H54 (cell line): ENCODE measurements at regions not wholly inside any gene's neighbourhood (a gene's known extent, or its start where the extent isn't known, plus 50 kb on each side); places are given as distances from the start of the nearest gene placed in this dataset.

ENCODE experiments used
- DNase-seq: peaks from one replicate; pipeline ENCODE4 v3.0.0; 2011; ENCODE audit warnings: low spot score, mixed read lengths; ENCODE audit not compliant: insufficient read length
- FAIRE-seq: peaks from 3 replicates; lab custom pipeline; 2011; peaks lifted over from hg19 to GRCh38; lab: Jason Lieb, UNC
- POLR2A ChIP-seq: IDR thresholded peaks from 2 replicates; pipeline ENCODE4 v1.6.1; 2011; ENCODE audit warnings: low read depth, mild to moderate bottlenecking, low read length

GRCh38 chr4:4808086-4808485, 51.4 kb upstream of the MSX1 start:
- no peak for TF ChIP-seq POLR2A
- FAIRE-seq (no peak), DNase-seq (no peak)

DNA sequence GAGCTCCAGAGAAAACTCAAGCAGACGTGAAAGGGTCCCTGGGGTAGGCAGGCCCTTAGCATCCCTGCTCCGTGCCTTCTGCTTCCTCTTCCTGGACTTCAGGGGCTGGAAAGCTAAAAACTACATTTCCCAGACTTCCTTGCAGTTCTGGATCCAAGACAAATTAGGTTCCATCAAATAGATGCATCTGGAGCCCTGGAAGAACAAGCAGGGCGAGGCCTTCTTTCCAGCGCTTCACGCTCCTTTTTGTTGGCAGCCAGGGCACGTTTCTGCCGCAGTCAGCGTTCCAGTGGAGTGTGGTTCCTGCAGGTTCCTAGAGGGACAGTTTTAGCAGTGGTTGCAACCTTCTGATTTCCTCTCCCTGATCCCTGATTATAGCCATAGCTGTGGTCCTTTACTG, 53.6 kb upstream of the MSX1 start:
- DNase-seq (no peak), FAIRE-seq (no peak)
- TF ChIP-seq POLR2A, result no peak

GRCh38 chr4:4803912-4804296, 55.6 kb upstream of the MSX1 start:
- no peak for TF ChIP-seq POLR2A
- FAIRE-seq (no peak), DNase-seq (no peak)

DNA sequence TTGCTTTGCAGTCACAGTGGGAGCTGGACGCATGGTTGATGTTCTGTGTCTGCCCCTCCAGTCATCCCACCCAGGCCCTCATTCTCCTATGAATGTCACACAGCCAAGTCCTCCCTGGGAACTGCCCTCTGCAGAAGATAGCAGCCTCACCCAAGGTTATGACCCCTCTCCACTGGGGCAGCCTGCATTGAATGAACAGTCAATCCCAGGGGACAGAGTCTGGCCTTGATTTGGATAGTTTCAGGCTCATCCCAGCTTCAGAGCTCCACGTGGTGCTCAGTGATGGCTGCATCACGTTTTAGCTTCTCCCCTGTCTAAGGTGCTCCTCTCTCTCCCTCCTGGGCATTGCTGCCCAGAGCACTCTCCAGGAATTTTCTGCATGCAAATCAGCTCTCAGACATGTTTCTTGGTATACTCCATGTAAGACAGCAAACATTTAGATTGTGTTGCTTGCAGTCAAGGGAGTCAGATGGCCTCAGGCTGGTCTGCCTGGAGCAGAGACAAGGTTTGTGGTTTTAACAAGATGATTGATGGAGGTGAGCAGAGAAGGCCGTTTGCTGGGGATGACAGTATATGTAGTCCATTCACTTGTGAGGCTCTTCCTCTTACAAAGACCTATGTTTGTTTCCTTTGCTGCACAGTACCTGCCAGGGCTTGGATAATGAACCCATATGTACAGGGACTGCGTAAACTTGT, 56.1 kb upstream of the MSX1 start:
- DNase-seq, result no peak
- TF ChIP-seq POLR2A, result no peak
- FAIRE-seq, result no peak

DNA sequence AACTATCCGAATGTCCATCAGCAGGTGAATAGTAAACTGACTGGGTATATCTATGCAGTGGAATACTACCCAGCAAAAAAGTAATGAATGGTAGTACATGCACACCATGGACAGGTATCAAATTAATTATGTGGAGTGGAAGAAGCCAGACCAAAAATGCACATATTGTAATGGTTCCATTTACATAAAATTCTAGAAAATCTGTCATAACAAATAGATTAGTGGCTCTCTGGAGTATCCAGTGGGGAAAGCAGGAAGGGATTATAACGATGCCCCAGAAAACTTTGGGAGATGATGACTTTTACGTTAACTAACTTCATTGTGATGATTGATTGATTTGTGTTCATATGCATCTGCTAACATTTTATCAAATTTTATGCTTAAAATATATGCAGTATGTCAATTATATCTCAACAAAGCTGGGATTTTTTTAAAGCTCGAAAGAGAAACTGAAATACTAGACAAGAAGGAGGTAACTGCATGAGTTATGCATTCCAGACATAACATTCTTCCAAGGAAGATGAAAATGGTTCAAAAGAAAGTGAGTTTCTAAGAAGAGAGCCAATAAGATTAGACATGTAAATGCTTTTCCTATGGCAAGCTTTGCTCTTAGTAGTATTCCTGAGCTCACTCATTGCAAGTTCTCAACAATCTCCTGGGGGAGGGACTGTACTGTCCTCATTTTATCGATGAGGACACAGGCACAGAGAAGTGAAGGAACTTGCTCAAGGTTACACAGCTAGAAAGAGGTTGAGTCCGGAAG, 58.6 kb upstream of the MSX1 start:
- DNase-seq (no peak), FAIRE-seq (no peak)
- TF ChIP-seq POLR2A, result no peak

DNA sequence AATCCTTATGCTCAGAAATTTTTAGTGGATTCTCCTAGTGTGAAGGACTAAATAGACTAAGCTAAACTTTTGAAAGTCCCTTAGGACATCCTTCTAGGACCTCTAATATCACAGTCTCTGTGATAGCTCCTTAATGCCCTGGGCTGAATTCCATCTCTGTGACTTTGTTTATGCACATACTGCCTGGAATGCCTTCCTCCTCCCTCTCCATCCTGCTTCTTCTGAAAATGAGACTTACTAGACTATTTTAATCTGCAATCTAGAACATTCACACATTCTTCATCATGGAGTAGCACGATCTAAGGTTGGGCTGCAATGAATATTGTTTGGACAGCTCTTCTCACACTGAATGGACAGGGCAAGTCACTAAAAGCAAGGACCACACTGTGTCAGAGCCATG, 65.0 kb upstream of the MSX1 start:
- TF ChIP-seq POLR2A, result no peak
- DNase-seq (no peak), FAIRE-seq (no peak)

DNA sequence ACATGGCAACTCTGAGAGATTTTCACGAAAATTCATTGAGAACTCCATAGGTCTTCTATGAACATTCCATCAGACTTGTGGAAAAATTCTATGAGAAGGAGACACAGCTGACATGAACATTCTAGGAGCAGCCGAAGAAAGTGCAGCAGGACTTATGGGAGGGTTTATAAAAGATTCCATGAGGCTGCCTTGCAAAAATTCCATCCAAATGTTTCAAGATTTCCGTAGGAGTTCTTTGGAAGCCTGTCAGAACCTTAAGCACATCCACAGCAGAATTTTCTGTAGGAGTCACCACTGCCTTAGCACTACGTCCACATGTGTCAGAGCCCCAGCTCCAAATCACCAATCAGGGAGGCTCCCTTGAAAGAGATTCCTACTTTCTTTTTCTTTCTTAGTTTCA, 67.0 kb upstream of the MSX1 start:
- FAIRE-seq, result no peak
- TF ChIP-seq POLR2A, result no peak
- no peak for DNase-seq

- FAIRE-seq, result no peak
- no peak for TF ChIP-seq POLR2A
- no peak for DNase-seq
Measured at GRCh38 chr4:4791299-4792111, 68.0 kb upstream of the MSX1 start.

GRCh38 chr4:4789462-4789861, 70.0 kb upstream of the MSX1 start:
- DNase-seq (no peak), FAIRE-seq (no peak)
- TF ChIP-seq POLR2A, result no peak

DNA sequence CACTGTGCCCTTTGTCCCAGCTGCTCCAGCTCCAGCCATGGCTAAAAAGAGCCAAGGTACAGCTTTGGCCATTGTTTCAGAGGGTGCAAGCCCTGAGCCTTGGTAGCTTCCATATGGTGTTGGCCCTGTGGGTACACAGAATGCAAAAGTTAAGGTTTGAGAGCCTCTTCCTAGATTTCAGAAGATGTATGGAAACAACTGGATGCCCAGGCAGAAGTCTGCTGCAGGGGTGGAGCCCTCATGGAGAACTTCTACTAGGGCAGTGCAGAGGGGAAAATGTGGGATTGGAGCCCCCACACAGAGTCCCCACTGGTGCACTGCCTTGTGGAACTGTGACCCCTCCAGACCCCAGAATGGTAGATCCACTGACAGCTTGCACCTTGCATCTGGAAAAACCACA, 70.9 kb upstream of the MSX1 start:
- FAIRE-seq (no peak), DNase-seq (no peak)
- TF ChIP-seq POLR2A, result no peak

DNA sequence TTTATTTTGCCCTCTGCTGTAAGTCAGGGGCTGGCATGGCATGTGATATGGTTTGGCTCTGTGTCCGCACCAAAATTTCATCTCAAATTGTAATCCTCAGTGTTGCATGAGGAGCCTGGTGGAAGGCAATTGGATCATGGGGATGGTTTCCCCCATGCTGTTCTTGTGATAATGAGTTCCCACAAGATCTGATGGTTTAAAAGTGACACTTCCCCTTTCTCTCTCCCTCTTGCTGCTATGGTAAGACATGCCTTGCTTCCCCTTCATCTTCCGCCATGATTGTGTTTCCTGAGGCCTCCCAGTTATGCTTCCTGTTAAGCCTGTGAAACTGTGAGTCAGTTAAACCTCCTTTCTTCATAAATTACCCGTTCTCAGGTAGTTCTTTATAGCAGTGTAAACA, 72.0 kb upstream of the MSX1 start:
- TF ChIP-seq POLR2A, result no peak
- DNase-seq (no peak), FAIRE-seq (no peak)

- no peak for TF ChIP-seq POLR2A
- FAIRE-seq (no peak), DNase-seq (no peak)
Measured at GRCh38 chr4:4784379-4784778, 75.1 kb upstream of the MSX1 start.

GRCh38 chr4:4783847-4784246, 75.6 kb upstream of the MSX1 start:
- DNase-seq (no peak), FAIRE-seq (no peak)
- no peak for TF ChIP-seq POLR2A

DNA sequence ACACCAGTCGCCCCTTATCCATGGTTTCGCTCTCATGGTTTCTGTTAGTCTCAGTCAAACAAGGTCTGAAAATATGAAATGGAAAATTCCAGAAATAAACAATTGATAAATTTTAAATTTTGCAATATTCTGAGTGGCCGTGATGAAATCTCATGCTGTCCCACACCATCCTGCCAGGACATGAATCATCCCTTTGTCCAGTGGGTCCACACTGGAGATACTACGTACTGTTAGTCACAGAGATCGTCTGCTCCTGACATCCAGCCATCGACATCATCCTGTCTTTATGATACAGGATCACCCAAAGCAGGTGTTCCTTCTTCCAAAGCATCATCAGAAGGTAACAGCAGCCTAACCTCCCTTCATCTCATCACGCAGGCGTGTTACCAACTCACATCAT, 76.5 kb upstream of the MSX1 start:
- FAIRE-seq (no peak), DNase-seq (no peak)
- no peak for TF ChIP-seq POLR2A
